HEK293T (cell line): ENCODE measurements at regions not wholly inside any gene's neighbourhood (a gene's known extent, or its start where the extent isn't known, plus 50 kb on each side); places are given as distances from the start of the nearest gene placed in this dataset.

Experiments
- CTCF ChIA-PET: fragments of 350-600 bp; formaldehyde crosslinking; extraction: SDS; loops from one replicate; lab custom pipeline; 2021; ENCODE audit warnings: antibody characterized with exemption, inconsistent platforms; lab: Yijun Ruan, JAX
- POLR2A ChIA-PET: fragments of 350-600 bp; formaldehyde crosslinking; extraction: SDS; loops from one replicate; lab custom pipeline; 2020; ENCODE audit warnings: antibody characterized with exemption, inconsistent platforms; lab: Yijun Ruan, JAX
- DNase-seq: peaks from one replicate; pipeline ENCODE4 v3.0.0; 2012; ENCODE audit warnings: mixed read lengths; ENCODE audit errors: extremely low spot score
- ARNT ChIP-seq: fragments of 450-650 bp; IDR thresholded peaks from 2 replicates; pipeline ENCODE4 v1.6.1; 2017; ENCODE audit warnings: mild to moderate bottlenecking
- BHLHE40 ChIP-seq: fragments of 450-650 bp; IDR thresholded peaks from 2 replicates; pipeline ENCODE4 v1.6.1; 2016; ENCODE audit warnings: mild to moderate bottlenecking, moderate library complexity, borderline replicate concordance
- CTBP1 ChIP-seq: fragments of 450-650 bp; IDR thresholded peaks from 2 replicates; pipeline ENCODE4 v1.6.1; 2016; ENCODE audit warnings: borderline replicate concordance
- ELF4 ChIP-seq: fragments of 450-650 bp; IDR thresholded peaks from 2 replicates; pipeline ENCODE4 v1.6.1; 2017; ENCODE audit warnings: antibody characterized with exemption
- FOXA1 ChIP-seq: fragments of 450-650 bp; IDR thresholded peaks from 2 replicates; pipeline ENCODE4 v1.6.1; 2016; ENCODE audit warnings: mild to moderate bottlenecking
- FOXK2 ChIP-seq: fragments of 450-650 bp; IDR thresholded peaks from 2 replicates; pipeline ENCODE4 v1.6.1; 2016; ENCODE audit warnings: mild to moderate bottlenecking
- FOXM1 ChIP-seq: fragments of 450-650 bp; IDR thresholded peaks from 2 replicates; pipeline ENCODE4 v1.6.1; 2017; ENCODE audit warnings: mild to moderate bottlenecking, borderline replicate concordance
- HDGF ChIP-seq: fragments of 450-650 bp; IDR thresholded peaks from 2 replicates; pipeline ENCODE4 v1.6.1; 2017; ENCODE audit warnings: antibody characterized with exemption, borderline replicate concordance
- L3MBTL2 ChIP-seq: fragments of 450-650 bp; conservative IDR thresholded peaks from 2 replicates; pipeline ENCODE4 v1.6.1; 2016; ENCODE audit warnings: mild to moderate bottlenecking
- LEF1 ChIP-seq: fragments of 450-650 bp; IDR thresholded peaks from 2 replicates; pipeline ENCODE4 v1.6.1; 2017; ENCODE audit warnings: mild to moderate bottlenecking, borderline replicate concordance
- NFRKB ChIP-seq: fragments of 450-650 bp; IDR thresholded peaks from 2 replicates; pipeline ENCODE4 v1.6.1; 2016; ENCODE audit warnings: mild to moderate bottlenecking, moderate library complexity
- PKNOX1 ChIP-seq: fragments of 450-650 bp; IDR thresholded peaks from 2 replicates; pipeline ENCODE4 v1.6.1; 2016
- SP1 ChIP-seq: fragments of 450-650 bp; IDR thresholded peaks from 2 replicates; pipeline ENCODE4 v1.6.1; 2017
- SUZ12 ChIP-seq: fragments of 450-650 bp; IDR thresholded peaks from 2 replicates; pipeline ENCODE4 v1.6.1; 2016; ENCODE audit warnings: mild to moderate bottlenecking
- TARDBP ChIP-seq: fragments of 450-650 bp; IDR thresholded peaks from 2 replicates; pipeline ENCODE4 v1.6.1; 2016
- ZNF384 ChIP-seq: fragments of 450-650 bp; IDR thresholded peaks from 2 replicates; pipeline ENCODE4 v1.6.1; 2016

- DNase-seq, result no peak
- CTCF ChIA-PET, result no interaction called here
- POLR2A ChIA-PET, result no interaction called here
- TF ChIP-seq NFRKB (no peak), ARNT (no peak), SUZ12 (no peak), CTBP1 (no peak), SP1 (no peak), ELF4 (no peak), ZNF384 (no peak), L3MBTL2 (no peak), LEF1 (no peak), FOXM1 (no peak), FOXK2 (no peak)
These were observed 565.1 kb upstream of the NDST4 start for GRCh38 chr4:115678425-115678941.

GRCh38 chr4:115675719-115676118, 562.3 kb upstream of the NDST4 start:
- POLR2A ChIA-PET, result no interaction called here
- no peak for DNase-seq
- TF ChIP-seq LEF1 (no peak), HDGF (no peak), ZNF384 (peak; percentile 69), TARDBP (no peak), SUZ12 (no peak), PKNOX1 (peak; percentile 67)
- CTCF ChIA-PET, result no interaction called here

- TF ChIP-seq LEF1 (no peak), ELF4 (no peak), HDGF (no peak), L3MBTL2 (no peak), PKNOX1 (no peak), ZNF384 (no peak), SP1 (no peak), FOXM1 (no peak), SUZ12 (no peak)
- ChIA-PET POLR2A (no interaction called here), CTCF (no interaction called here)
- no peak for DNase-seq
These were observed 561.1 kb upstream of the NDST4 start for GRCh38 chr4:115674485-115674884.

- ChIA-PET CTCF (no interaction called here), POLR2A (no interaction called here)
- TF ChIP-seq TARDBP, result no peak
- TF ChIP-seq SP1, result no peak
- TF ChIP-seq BHLHE40, result no peak
- TF ChIP-seq NFRKB, result no peak
- peak; percentile 78 for TF ChIP-seq PKNOX1
- TF ChIP-seq L3MBTL2, result no peak
- no peak for TF ChIP-seq FOXM1
- no peak for DNase-seq
These were observed 558.2 kb upstream of the NDST4 start for GRCh38 chr4:115671581-115671980.

GRCh38 chr4:115670930-115671329, 557.5 kb upstream of the NDST4 start:
- DNase-seq, result no peak
- TF ChIP-seq NFRKB, result no peak
- TF ChIP-seq FOXA1, result no peak
- TF ChIP-seq BHLHE40, result no peak
- POLR2A ChIA-PET, result no interaction called here
- CTCF ChIA-PET, result no interaction called here

GRCh38 chr4:115668396-115668795, 555.0 kb upstream of the NDST4 start:
- TF ChIP-seq SUZ12 (no peak), NFRKB (no peak), SP1 (no peak), TARDBP (no peak), LEF1 (no peak), FOXA1 (no peak), CTBP1 (no peak), BHLHE40 (no peak), FOXM1 (no peak), HDGF (no peak), ELF4 (no peak), ZNF384 (no peak), L3MBTL2 (no peak)
- CTCF ChIA-PET, result no interaction called here
- POLR2A ChIA-PET, result no interaction called here
- no peak for DNase-seq

- CTCF ChIA-PET, result no interaction called here
- TF ChIP-seq SP1 (no peak), ELF4 (no peak), FOXK2 (0 out of 2 replicates have a peak, but pooled peaks have one; percentile 29), CTBP1 (peak; percentile 95), PKNOX1 (peak; percentile 96), ZNF384 (no peak), NFRKB (no peak), SUZ12 (no peak), L3MBTL2 (no peak), TARDBP (no peak), HDGF (no peak), ARNT (peak; percentile 55), BHLHE40 (no peak), FOXA1 (no peak), FOXM1 (no peak), LEF1 (peak; percentile 56; the same call in 1 of the 2 replicates)
- peak; percentile 36 for DNase-seq
- POLR2A ChIA-PET, result no interaction called here
These were observed 550.9 kb upstream of the NDST4 start for GRCh38 chr4:115664285-115664684.
